ENCODE measurements at regions not wholly inside any gene's neighbourhood (a gene's known extent, or its start where the extent isn't known, plus 50 kb on each side); places are given as distances from the start of the nearest gene placed in this dataset.

GRCh38 chr3:66110840-66111239 is 72.1 kb upstream of the MAGI1 start:
- peaks cover 4% of the 10 kb centered on the region for H3K4me1 Mint-ChIP-seq
- no peaks in the 10 kb centered on the region for H3K9me3 Mint-ChIP-seq
- no peak for TF ChIP-seq CTCF (conservative IDR thresholded peaks at IDR 0.05)
- Histone ChIP-seq H3K27ac (ENCODE audit: low read depth, low read length) (no peak overlapping the region), H3K4me1 (ENCODE audit: control insufficient read depth, insufficient read depth, low read length) (no peaks in the 10 kb centered on the region), H3K9me3 (ENCODE audit: control insufficient read depth, low read length) (no peaks in the 10 kb centered on the region), H3K36me3 (ENCODE audit: control insufficient read depth, insufficient read depth, low read length) (no peaks in the 10 kb centered on the region), H3K9ac (ENCODE audit: extremely low read depth, low read length, poor library complexity, severe bottlenecking) (no peak overlapping the region), H3K4me3 (ENCODE audit: low read length) (no peak overlapping the region), H3K27me3 (ENCODE audit: control insufficient read depth, insufficient read depth, low read length, poor library complexity, severe bottlenecking) (no peaks in the 10 kb centered on the region)
- WGBS, 2 experiments (ENCODE audit: insufficient coverage in 1 of 2, insufficient read length in 1 of 2), result 79 to 89% methylated on average over 5 to 6 of the region's 6 CpGs
- no peak overlapping the region for H3K4me3 Mint-ChIP-seq
- H3K27me3 Mint-ChIP-seq (ENCODE audit: insufficient read depth), result peaks cover 4% of the 10 kb centered on the region
- no peaks in the 10 kb centered on the region for H3K36me3 Mint-ChIP-seq (ENCODE audit: low read depth)
- DNase-seq, result peak; percentile 62
- no peak overlapping the region for H3K27ac Mint-ChIP-seq

- peak; percentile 49 for DNase-seq
- WGBS, 2 experiments (ENCODE audit: insufficient coverage in 1 of 2, insufficient read length in 1 of 2), result 83 to 84% methylated on average over 3 to 4 of the region's 4 CpGs
- H3K9me3 ChIP-seq (ENCODE audit: control insufficient read depth, low read length), result no peaks in the 10 kb centered on the region
- Mint-ChIP-seq H3K36me3 (ENCODE audit: low read depth) (no peaks in the 10 kb centered on the region), H3K27ac (no peak overlapping the region), H3K27me3 (ENCODE audit: insufficient read depth) (no peaks in the 10 kb centered on the region), H3K9me3 (no peaks in the 10 kb centered on the region), H3K4me3 (no peak overlapping the region), H3K4me1 (peaks cover 3% of the 10 kb centered on the region)
- H3K36me3 ChIP-seq (ENCODE audit: control insufficient read depth, insufficient read depth, low read length), result no peaks in the 10 kb centered on the region
- no peak overlapping the region for H3K9ac ChIP-seq (ENCODE audit: extremely low read depth, low read length, poor library complexity, severe bottlenecking)
- no peaks in the 10 kb centered on the region for H3K4me1 ChIP-seq (ENCODE audit: control insufficient read depth, insufficient read depth, low read length)
- no peaks in the 10 kb centered on the region for H3K27me3 ChIP-seq (ENCODE audit: control insufficient read depth, insufficient read depth, low read length, poor library complexity, severe bottlenecking)
- TF ChIP-seq CTCF (conservative IDR thresholded peaks at IDR 0.05), result no peak
- H3K4me3 ChIP-seq (ENCODE audit: low read length), result no peak overlapping the region
- no peak overlapping the region for H3K27ac ChIP-seq (ENCODE audit: low read depth, low read length)
These were observed 69.1 kb upstream of the MAGI1 start for GRCh38 chr3:66107855-66108254.

- H3K27ac Mint-ChIP-seq, result no peak overlapping the region
- no peaks in the 10 kb centered on the region for H3K27me3 Mint-ChIP-seq (ENCODE audit: insufficient read depth)
- H3K9me3 Mint-ChIP-seq, result no peaks in the 10 kb centered on the region
- DNase-seq, result no peak
- no peaks in the 10 kb centered on the region for H3K36me3 ChIP-seq (ENCODE audit: control insufficient read depth, insufficient read depth, low read length)
- no peaks in the 10 kb centered on the region for H3K36me3 Mint-ChIP-seq (ENCODE audit: low read depth)
- no peaks in the 10 kb centered on the region for H3K4me1 ChIP-seq (ENCODE audit: control insufficient read depth, insufficient read depth, low read length)
- no peaks in the 10 kb centered on the region for H3K9me3 ChIP-seq (ENCODE audit: control insufficient read depth, low read length)
- H3K9ac ChIP-seq (ENCODE audit: extremely low read depth, low read length, poor library complexity, severe bottlenecking), result no peak overlapping the region
- peaks cover 3% of the 10 kb centered on the region for H3K4me1 Mint-ChIP-seq
- H3K4me3 ChIP-seq (ENCODE audit: low read length), result no peak overlapping the region
- no peak overlapping the region for H3K27ac ChIP-seq (ENCODE audit: low read depth, low read length)
- no peak for TF ChIP-seq CTCF (conservative IDR thresholded peaks at IDR 0.05)
- H3K4me3 Mint-ChIP-seq, result no peak overlapping the region
- 80 to 95% methylated on average over 1 to 2 of the region's 2 CpGs for WGBS, 2 experiments (ENCODE audit: insufficient coverage in 1 of 2, insufficient read length in 1 of 2)
- H3K27me3 ChIP-seq (ENCODE audit: control insufficient read depth, insufficient read depth, low read length, poor library complexity, severe bottlenecking), result no peaks in the 10 kb centered on the region
These were observed 68.1 kb upstream of the MAGI1 start for GRCh38 chr3:66106788-66107187.
